OCI-LY1 (cell line): ENCODE measurements at regions not wholly inside any gene's neighbourhood (a gene's known extent, or its start where the extent isn't known, plus 50 kb on each side); places are given as distances from the start of the nearest gene placed in this dataset.

Experiments
- CTCF ChIP-seq: fragments of 200-600 bp; sonication (generic), shearing (Covaris generic); IDR thresholded peaks from 2 replicates; pipeline ENCODE4 v1.5.1; 2017; ENCODE audit warnings: mild to moderate bottlenecking, antibody characterized with exemption, low read length, moderate library complexity, mixed read lengths
- EZH2 ChIP-seq: fragments of 200-600 bp; sonication (generic), shearing (Covaris generic); IDR thresholded peaks from 2 replicates; pipeline ENCODE4 v1.8.0; 2017; ENCODE audit warnings: borderline replicate concordance, mixed run types, mild to moderate bottlenecking, antibody characterized with exemption, low read length, moderate library complexity, mixed read lengths

DNA sequence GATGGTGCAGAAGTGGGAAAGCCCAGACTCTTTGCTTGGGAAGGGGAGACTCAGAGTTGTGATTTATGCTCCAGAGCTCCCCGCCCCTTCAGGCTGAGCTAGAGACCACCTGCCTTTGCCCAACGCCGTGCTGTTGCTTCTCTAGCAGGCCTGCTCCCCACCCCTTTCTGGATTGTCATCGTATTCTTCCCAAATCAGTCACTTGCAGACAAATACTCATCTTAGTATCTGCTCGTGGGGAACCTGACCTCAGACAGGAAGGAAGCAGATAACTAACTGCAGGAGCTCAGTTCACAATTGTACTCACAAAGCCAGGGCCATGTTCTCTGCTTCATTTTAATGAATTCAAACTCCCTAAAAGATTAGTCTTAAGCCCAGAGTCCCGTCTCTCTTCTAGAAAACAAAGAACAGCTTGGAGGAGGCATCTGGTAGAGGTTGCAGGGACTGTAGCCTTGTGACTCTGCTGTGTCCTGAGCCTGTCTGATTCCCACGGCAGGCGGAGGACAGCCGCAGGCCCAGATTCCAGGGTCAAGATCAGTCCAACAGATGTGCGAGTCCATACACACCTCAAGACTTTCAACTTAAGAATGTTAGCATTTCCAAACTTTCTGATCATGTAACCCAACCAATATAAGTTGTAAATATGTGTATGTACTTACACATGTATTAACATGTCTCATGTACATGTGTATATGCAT, 57.2 kb upstream of the GGTLC1 start:
- TF ChIP-seq CTCF (no peak), EZH2 (no peak)
